Epithelial cell of esophagus (primary cell): ENCODE measurements at regions not wholly inside any gene's neighbourhood (a gene's known extent, or its start where the extent isn't known, plus 50 kb on each side); places are given as distances from the start of the nearest gene placed in this dataset.

Experiments
- DNase-seq: peaks from one replicate; pipeline ENCODE4 v3.0.0; 2010; ENCODE audit warnings: low read depth
- H3K4me3 ChIP-seq: 2 replicates; pipeline ENCODE4 v1.5.1; 2011; ENCODE audit warnings: mild to moderate bottlenecking, low read length, control low read depth
- CTCF ChIP-seq: IDR thresholded peaks from 2 replicates; pipeline ENCODE4 v1.5.1; 2011; ENCODE audit warnings: low read depth, mild to moderate bottlenecking, low read length, control low read depth, inconsistent platforms; ENCODE audit not compliant: insufficient read depth; ENCODE audit errors: missing control alignments

DNA sequence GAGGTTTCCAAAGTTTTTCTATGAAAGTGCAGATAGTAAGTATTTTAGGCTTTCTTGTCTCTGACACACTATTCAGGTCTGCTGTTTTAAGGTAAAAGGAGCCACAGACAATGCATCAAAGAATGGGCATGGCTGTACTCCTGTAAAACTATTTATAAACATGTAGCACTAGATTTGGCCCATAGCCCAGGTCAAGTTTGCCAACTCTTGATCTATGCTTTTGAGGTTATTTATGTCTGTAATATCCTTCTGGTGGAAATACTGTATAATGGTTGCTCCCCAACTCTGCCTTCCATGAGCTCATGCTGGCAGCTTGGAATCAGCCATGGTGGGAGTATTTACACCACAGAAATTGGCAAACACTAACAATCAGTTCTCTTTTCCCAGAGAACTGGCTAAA is 244.6 kb downstream of the BUB3 start:
- no peak for TF ChIP-seq CTCF
- no peak for DNase-seq

DNA sequence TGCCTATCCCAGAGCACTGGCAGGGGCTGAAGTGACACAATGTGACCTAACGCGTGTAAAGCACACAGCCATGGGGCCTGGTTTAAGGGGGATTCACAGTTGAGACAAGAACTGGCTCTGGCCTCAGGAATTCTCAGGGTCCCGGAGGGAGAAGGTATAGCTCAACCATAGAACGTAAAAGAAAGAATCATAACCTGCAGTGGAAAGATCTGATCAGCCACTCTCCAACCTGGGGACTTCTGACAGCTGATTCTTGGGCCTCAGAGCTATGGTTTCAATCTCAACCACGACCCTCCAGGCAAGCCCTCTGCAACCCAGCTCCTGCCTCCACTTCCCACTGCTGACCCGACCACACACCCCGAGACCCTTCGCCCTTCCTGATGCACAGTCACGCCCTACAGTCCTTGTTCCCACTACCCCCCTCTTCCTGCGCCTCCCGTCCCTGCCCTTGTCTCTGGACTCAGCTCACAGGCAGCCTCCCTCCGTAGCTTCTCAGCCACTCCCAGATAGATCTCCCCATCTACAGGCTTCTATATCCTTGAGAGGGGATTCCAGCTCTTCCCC is 245.2 kb downstream of the BUB3 start:
- no peak for TF ChIP-seq CTCF
- no peak for DNase-seq
- no peak overlapping the region for H3K4me3 ChIP-seq

More for the DNA sequence above, 244.6 kb downstream of the BUB3 start:
- H3K4me3 ChIP-seq, result no peak overlapping the region

DNA sequence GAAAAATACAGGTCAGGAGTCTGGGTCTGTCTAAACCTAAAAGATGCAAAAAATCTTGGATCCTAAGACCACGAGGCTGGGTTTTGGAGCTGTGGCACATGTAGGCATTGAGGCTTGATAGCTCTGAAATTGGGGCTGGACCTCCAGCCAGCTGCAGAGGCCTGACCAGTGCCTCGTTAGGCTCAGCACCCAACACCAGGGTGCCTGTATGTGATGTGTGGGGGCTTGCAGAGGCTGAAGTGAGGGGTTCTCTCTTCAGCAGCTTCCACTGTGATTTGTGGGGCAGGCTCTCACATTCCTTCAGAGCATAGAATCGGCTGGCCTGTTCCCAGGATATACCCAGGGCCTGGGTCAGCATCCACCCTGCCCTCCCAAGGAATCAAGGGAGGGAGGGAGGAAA is 247.8 kb downstream of the BUB3 start:
- H3K4me3 ChIP-seq, result no peak overlapping the region
- TF ChIP-seq CTCF, result no peak

GRCh38 chr10:123402656-123403055 is 248.5 kb downstream of the BUB3 start:
- TF ChIP-seq CTCF, result no peak
- no peak for DNase-seq

More for the DNA sequence above, 247.8 kb downstream of the BUB3 start:
- DNase-seq, result no peak

DNA sequence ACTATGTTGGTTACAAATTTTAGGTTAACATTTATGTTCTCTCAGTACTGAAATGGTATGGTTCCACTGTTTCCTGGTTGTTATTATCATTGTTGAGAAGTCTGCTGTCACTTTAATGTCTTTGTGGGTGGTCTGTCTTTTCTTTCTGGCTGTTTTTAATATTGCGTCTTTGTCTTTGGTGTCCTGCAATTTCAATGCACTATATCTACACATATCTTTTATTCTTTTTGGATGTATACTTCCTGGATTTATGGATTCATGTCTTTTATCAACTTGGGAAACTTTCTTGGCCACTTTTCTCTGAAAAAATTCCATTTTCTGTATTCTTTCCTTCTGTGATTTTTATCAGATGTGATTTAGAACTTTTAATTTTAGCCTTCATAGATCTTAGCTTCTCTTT is 250.2 kb downstream of the BUB3 start:
- H3K4me3 ChIP-seq, result no peak overlapping the region
- no peak for TF ChIP-seq CTCF
- no peak for DNase-seq

More at GRCh38 chr10:123402656-123403055, 248.5 kb downstream of the BUB3 start:
- no peak overlapping the region for H3K4me3 ChIP-seq

GRCh38 chr10:123408660-123409059 is 254.5 kb downstream of the BUB3 start:
- H3K4me3 ChIP-seq, result no peak overlapping the region
- DNase-seq, result no peak
- no peak for TF ChIP-seq CTCF

- TF ChIP-seq CTCF, result no peak
- H3K4me3 ChIP-seq, result no peak overlapping the region
These were observed 255.2 kb downstream of the BUB3 start for GRCh38 chr10:123409426-123409825.

More at GRCh38 chr10:123409426-123409825, 255.2 kb downstream of the BUB3 start:
- no peak for DNase-seq
